ENCODE measurements at regions not wholly inside any gene's neighbourhood (a gene's known extent, or its start where the extent isn't known, plus 50 kb on each side); places are given as distances from the start of the nearest gene placed in this dataset.
A peak's percentile ranks its signal among the peaks of the same experiment; 100 is the strongest.

DNA sequence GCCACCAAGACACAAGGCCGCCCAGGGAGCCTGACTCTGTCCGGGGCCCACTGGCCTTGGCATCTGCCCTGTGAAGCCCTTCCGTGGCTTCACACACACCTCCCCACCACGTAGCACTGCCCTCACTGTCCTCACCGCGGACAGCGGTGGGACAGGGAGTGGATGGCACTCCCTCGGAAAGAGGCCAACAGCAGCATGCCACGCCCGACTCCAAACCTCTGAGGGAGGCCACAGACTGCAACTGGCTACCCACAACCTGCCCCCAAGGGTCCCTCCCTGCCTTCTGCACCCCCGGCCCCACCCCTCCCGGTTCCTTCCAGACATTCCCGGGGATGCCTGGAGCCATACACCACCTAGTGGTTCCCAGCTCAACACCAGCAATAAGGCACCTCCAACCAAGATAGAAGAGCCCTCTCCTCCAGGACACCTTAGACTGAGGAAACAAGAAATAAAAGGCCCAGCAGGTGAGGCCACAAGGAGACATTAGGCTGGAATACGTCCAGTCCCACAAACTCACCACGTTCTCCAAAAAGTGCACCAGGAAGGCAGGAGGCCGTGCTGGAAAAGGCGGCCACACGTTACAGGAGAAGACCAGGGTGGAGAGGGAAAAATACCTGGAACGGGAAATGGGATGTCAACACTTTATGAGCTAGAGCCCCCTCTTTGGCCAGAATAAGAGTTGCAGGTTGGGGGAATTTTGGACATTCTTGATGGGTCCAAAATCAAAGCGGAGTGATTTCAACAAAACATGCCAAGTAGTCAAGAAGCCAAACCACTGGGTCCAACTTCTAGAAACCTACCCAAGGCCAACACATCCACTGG is 310.0 kb downstream of the SOX9 start:
- 93% methylated on average over 20 of the region's 20 CpGs for WGBS (ENCODE audit: low lambda C conversion rate, missing lambda C conversion rate)
- H2AFZ ChIP-seq = no peak overlapping the region
- H3K4me1 ChIP-seq (ENCODE audit: insufficient read depth) = peaks cover 47% of the 10 kb centered on the region
- H3K9me3 ChIP-seq (ENCODE audit: low read depth) = no peaks in the 10 kb centered on the region
- peaks cover 50% of the 10 kb centered on the region for H3K79me2 ChIP-seq
- no peak overlapping the region for H3K27ac ChIP-seq
- H3K4me3 ChIP-seq = no peak overlapping the region
- no peaks in the 10 kb centered on the region for H3K27me3 ChIP-seq
- H3K9me2 ChIP-seq (replicated peaks; ENCODE audit: insufficient read depth) = no peaks in the 10 kb centered on the region
- H3K4me2 ChIP-seq = no peak overlapping the region
- no peaks in the 10 kb centered on the region for H4K20me1 ChIP-seq (ENCODE audit: insufficient read depth, poor library complexity, severe bottlenecking)
- TF ChIP-seq EZH2 (IDR thresholded peaks at IDR 0.05; ENCODE audit: borderline replicate concordance) = no peak
- peak; percentile 23 for TF ChIP-seq CTCF (IDR thresholded peaks at IDR 0.05; ENCODE audit: poor library complexity)
- DNase-seq (ENCODE audit: low spot score) = no peak
- no peaks in the 10 kb centered on the region for H3K36me3 ChIP-seq (replicated peaks; ENCODE audit: insufficient read depth, low read depth)

DNA sequence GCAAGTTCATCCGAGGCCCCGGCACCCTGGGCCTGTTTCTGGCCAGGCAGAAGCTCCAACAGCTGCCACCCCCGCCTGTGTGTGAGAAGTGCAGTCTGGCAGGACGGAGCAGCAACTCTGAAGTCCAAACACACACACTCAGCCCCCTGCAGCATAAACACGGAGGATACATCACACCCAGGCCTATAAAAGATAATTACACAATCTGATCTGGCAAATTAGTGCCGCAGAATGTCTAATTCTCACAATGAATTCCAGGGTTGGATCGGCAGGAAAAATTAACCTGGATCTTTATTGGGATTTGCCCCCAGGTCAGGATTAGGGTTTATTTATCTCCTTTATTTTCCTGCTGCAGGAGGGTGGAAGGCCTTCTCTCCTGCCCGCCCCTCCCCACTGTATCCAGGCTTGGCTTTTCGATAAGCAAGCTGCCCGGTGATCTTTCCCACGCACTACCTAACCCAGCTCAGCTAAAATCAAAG is 311.4 kb downstream of the SOX9 start:
- H3K36me3 ChIP-seq (replicated peaks; ENCODE audit: insufficient read depth, low read depth) = no peaks in the 10 kb centered on the region
- peak overlapping the region; percentile 62 for H3K4me2 ChIP-seq
- H3K4me1 ChIP-seq (ENCODE audit: insufficient read depth) = peaks cover 42% of the 10 kb centered on the region
- no peak overlapping the region for H3K4me3 ChIP-seq
- no peak for DNase-seq (ENCODE audit: low spot score)
- TF ChIP-seq EZH2 (IDR thresholded peaks at IDR 0.05; ENCODE audit: borderline replicate concordance) (no peak), CTCF (IDR thresholded peaks at IDR 0.05; ENCODE audit: poor library complexity) (peak; percentile 2)
- H3K27ac ChIP-seq = peak overlapping the region; percentile 40
- no peaks in the 10 kb centered on the region for H4K20me1 ChIP-seq (ENCODE audit: insufficient read depth, poor library complexity, severe bottlenecking)
- no peaks in the 10 kb centered on the region for H3K9me3 ChIP-seq (ENCODE audit: low read depth)
- no peaks in the 10 kb centered on the region for H3K27me3 ChIP-seq
- no peak overlapping the region for H2AFZ ChIP-seq
- peaks cover 56% of the 10 kb centered on the region for H3K79me2 ChIP-seq
- WGBS (ENCODE audit: low lambda C conversion rate, missing lambda C conversion rate) = 34% methylated on average over 11 of the region's 11 CpGs
- H3K9me2 ChIP-seq (replicated peaks; ENCODE audit: insufficient read depth) = no peaks in the 10 kb centered on the region

- DNase-seq (ENCODE audit: low spot score) = no peak
- Histone ChIP-seq H3K36me3 (replicated peaks; ENCODE audit: insufficient read depth, low read depth) (no peaks in the 10 kb centered on the region), H4K20me1 (ENCODE audit: insufficient read depth, poor library complexity, severe bottlenecking) (no peaks in the 10 kb centered on the region), H2AFZ (no peak overlapping the region), H3K27me3 (no peaks in the 10 kb centered on the region), H3K4me3 (no peak overlapping the region), H3K9me3 (ENCODE audit: low read depth) (no peaks in the 10 kb centered on the region), H3K4me2 (peak overlapping the region; percentile 62), H3K79me2 (peaks cover 63% of the 10 kb centered on the region), H3K27ac (peak overlapping the region; percentile 40), H3K4me1 (ENCODE audit: insufficient read depth) (peaks cover 40% of the 10 kb centered on the region), H3K9me2 (replicated peaks; ENCODE audit: insufficient read depth) (no peaks in the 10 kb centered on the region)
- TF ChIP-seq CTCF (IDR thresholded peaks at IDR 0.05; ENCODE audit: poor library complexity) (no peak), EZH2 (IDR thresholded peaks at IDR 0.05; ENCODE audit: borderline replicate concordance) (no peak), EZH2phosphoT487 (IDR thresholded peaks at IDR 0.05; ENCODE audit: low read depth, severe bottlenecking, unreplicated experiment) (no peak)
- 47% methylated on average over 4 of the region's 4 CpGs for WGBS (ENCODE audit: low lambda C conversion rate, missing lambda C conversion rate)
These were observed 312.1 kb downstream of the SOX9 start for GRCh38 chr17:72432881-72433280.
